Liver (tissue), 3 donors: ENCODE measurements at regions not wholly inside any gene's neighbourhood (a gene's known extent, or its start where the extent isn't known, plus 50 kb on each side); places are given as distances from the start of the nearest gene placed in this dataset.

Experiments
- ATF3 ChIP-seq: IDR thresholded peaks from 2 replicates; pipeline ENCODE4 v1.6.1; 2016; ENCODE audit warnings: antibody characterized with exemption
- GABPA ChIP-seq, 2 donors: IDR thresholded peaks in 1 of 2; conservative IDR thresholded peaks in 1 of 2; 2 replicates each; pipeline ENCODE4 v1.6.1; 2016; ENCODE audit warnings: antibody characterized with exemption in 2 of 2, mild to moderate bottlenecking in 1 of 2, moderate library complexity in 1 of 2
- RAD21 ChIP-seq, 2 donors: IDR thresholded peaks; 2 replicates each; pipeline ENCODE4 v1.6.1; 2016; ENCODE audit warnings: antibody characterized with exemption in 2 of 2, mild to moderate bottlenecking in 2 of 2
- TAF1 ChIP-seq: conservative IDR thresholded peaks from 2 replicates; pipeline ENCODE4 v1.6.1; 2016; ENCODE audit warnings: antibody characterized with exemption, mild to moderate bottlenecking
- TF ChIP-seq, protein P1 (sequence below): fragments of 150-350 bp; IDR thresholded peaks from 2 replicates; pipeline ENCODE4 v1.5.1; 2017; ENCODE audit warnings: improper control_type of control experiment, low read depth, low read length; ENCODE audit not compliant: missing input control
- donor health status: healthy.
- donor health status: healthy.

DNA sequence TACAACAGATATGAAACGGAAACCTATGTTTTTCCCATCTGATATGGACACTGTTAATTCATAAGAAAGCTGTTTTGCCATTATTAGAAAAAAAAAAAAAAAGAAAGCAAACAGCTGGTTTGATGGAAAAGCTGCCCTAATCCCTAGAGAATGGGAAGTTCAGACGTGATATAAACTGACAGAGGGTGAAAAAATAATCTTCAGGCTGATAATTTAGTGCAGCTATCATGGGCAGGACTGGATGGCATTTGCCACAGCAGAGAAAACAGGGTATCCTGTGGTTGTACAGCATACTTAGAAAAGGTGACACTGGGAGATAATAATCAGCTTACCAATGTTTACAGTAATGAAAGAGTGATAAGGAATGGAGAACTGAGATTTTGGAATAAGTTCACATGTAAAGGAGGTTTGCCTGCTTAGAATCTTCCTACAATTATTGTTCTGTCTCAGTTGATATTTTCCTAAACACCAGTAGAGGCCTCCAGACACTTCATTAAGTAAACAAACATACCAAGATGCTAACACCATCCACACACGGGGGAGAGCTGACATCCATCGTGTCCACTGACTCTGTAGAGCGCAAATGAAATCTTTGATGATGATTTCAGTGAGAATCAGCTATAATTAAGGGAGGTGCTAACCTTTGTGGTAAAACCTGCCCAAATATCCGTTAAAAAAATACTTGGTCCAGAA is 211.6 kb upstream of the MMADHC start:
- TF ChIP-seq, protein P1, sequence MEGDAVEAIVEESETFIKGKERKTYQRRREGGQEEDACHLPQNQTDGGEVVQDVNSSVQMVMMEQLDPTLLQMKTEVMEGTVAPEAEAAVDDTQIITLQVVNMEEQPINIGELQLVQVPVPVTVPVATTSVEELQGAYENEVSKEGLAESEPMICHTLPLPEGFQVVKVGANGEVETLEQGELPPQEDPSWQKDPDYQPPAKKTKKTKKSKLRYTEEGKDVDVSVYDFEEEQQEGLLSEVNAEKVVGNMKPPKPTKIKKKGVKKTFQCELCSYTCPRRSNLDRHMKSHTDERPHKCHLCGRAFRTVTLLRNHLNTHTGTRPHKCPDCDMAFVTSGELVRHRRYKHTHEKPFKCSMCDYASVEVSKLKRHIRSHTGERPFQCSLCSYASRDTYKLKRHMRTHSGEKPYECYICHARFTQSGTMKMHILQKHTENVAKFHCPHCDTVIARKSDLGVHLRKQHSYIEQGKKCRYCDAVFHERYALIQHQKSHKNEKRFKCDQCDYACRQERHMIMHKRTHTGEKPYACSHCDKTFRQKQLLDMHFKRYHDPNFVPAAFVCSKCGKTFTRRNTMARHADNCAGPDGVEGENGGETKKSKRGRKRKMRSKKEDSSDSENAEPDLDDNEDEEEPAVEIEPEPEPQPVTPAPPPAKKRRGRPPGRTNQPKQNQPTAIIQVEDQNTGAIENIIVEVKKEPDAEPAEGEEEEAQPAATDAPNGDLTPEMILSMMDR = peak; percentile 22
- TF ChIP-seq TAF1 (no peak), GABPA (IDR thresholded peaks at IDR 0.05 in 1 of 2, conservative IDR thresholded peaks at IDR 0.05 in 1 of 2) (no peak), ATF3 (no peak), RAD21 (IDR thresholded peaks at IDR 0.05) (peak; percentile 81)
